ENCODE measurements at regions not wholly inside any gene's neighbourhood (a gene's known extent, or its start where the extent isn't known, plus 50 kb on each side); places are given as distances from the start of the nearest gene placed in this dataset.

- no peaks in the 10 kb centered on the region for H4K20me1 ChIP-seq (ENCODE audit: control insufficient read depth, insufficient read depth, insufficient read length)
- H3K56ac ChIP-seq (ENCODE audit: insufficient read length, low read depth, low read length) = no peak overlapping the region
- no peak overlapping the region for H2AFZ ChIP-seq (ENCODE audit: low read length)
- no peak overlapping the region for H3T11ph ChIP-seq (ENCODE audit: low read length)
- Mint-ChIP-seq H3K4me1 (peaks cover 6% of the 10 kb centered on the region in 2 experiments; a peak in 3 of 4 replicates), H3K36me3 (ENCODE audit: insufficient read depth in 1 of 3, low read depth in 3 of 3) (peaks cover 3 to 10% (median 7%) of the 10 kb centered on the region in 3 experiments; a peak in 5 of 7 replicates), H3K4me3 (no peak overlapping the region), H3K9me3 (no peaks in the 10 kb centered on the region), H3K27me3 (ENCODE audit: low read depth) (no peaks in the 10 kb centered on the region), H3K27ac (no peak overlapping the region)
- H4K91ac ChIP-seq (ENCODE audit: insufficient read length, low read depth, low read length) = no peak overlapping the region
- H3K9me3 ChIP-seq (ENCODE audit: control insufficient read depth, low read depth, low read length) = no peaks in the 10 kb centered on the region
- no CpG with 5 or more reads among the region's 3 CpGs for WGBS (ENCODE audit: extremely low coverage, insufficient read length, low lambda C conversion rate)
- H3K4ac ChIP-seq (ENCODE audit: low read depth, low read length) = no peak overlapping the region
- H3K79me2 ChIP-seq (ENCODE audit: insufficient read depth, low read length) = no peaks in the 10 kb centered on the region
- no peaks in the 10 kb centered on the region for H3K23me2 ChIP-seq (ENCODE audit: insufficient read length, low read depth, low read length, poor library complexity, severe bottlenecking)
- no peak overlapping the region for H2BK15ac ChIP-seq (ENCODE audit: low read depth, low read length)
- no peaks in the 10 kb centered on the region for H3K79me1 ChIP-seq (ENCODE audit: insufficient read depth, low read depth, low read length, poor library complexity, severe bottlenecking)
- no peak overlapping the region for H2BK120ac ChIP-seq (ENCODE audit: low read depth, low read length, poor library complexity, severe bottlenecking)
- no peaks in the 10 kb centered on the region for H3K4me1 ChIP-seq (ENCODE audit: insufficient read depth, low read length)
- H2AK5ac ChIP-seq (ENCODE audit: insufficient read length, low read length) = no peak overlapping the region
- no peak overlapping the region for H4K8ac ChIP-seq (replicated peaks; ENCODE audit: insufficient read length, low read depth, low read length)
- H3K27me3 ChIP-seq (ENCODE audit: insufficient read depth, low read length) = no peaks in the 10 kb centered on the region
- H2BK20ac ChIP-seq (ENCODE audit: low read depth, low read length, poor library complexity, severe bottlenecking) = no peak overlapping the region
- H2BK5ac ChIP-seq (ENCODE audit: insufficient read length, low read length) = no peak overlapping the region
- H3K18ac ChIP-seq (ENCODE audit: insufficient read length, low read depth, low read length) = no peak overlapping the region
- no peak overlapping the region for H2BK12ac ChIP-seq (ENCODE audit: insufficient read length, low read depth, low read length)
- TF ChIP-seq CTCF (conservative IDR thresholded peaks at IDR 0.05) = no peak
- no peak overlapping the region for H3K4me2 ChIP-seq (ENCODE audit: insufficient read depth, insufficient read length, low read length)
- H3K23ac ChIP-seq (ENCODE audit: insufficient read length, low read depth, low read length) = no peak overlapping the region
- no peak overlapping the region for H3K27ac ChIP-seq (ENCODE audit: insufficient read length, low read depth, low read length)
- DNase-seq = no peak
- H3K9ac ChIP-seq (ENCODE audit: extremely low read depth, insufficient read length, low read length) = no peak overlapping the region
- no peak overlapping the region for H3K14ac ChIP-seq (ENCODE audit: insufficient read depth, low read length)
- no peak overlapping the region for H4K5ac ChIP-seq (ENCODE audit: insufficient read length, low read depth, low read length)
Measured at GRCh38 chr4:122221322-122221721, 69.2 kb downstream of the BLTP1 start.

Data from H9 (cell line).